Endothelial cell of umbilical vein (primary cell): ENCODE measurements at regions not wholly inside any gene's neighbourhood (a gene's known extent, or its start where the extent isn't known, plus 50 kb on each side); places are given as distances from the start of the nearest gene placed in this dataset.

Source experiments
- BruUV-seq: library from RNA; stranded (reverse); fragments of 400-500 nt; replicated peaks from 2 replicates; lab custom pipeline; 2021; lab: Mats Ljungman, UMichigan
- CTCF ChIA-PET: fragments of 300-600, 350-600 bp; sonication (Branson Sonifier 250); formaldehyde crosslinking; loops from one replicate; lab custom pipeline; 2021; ENCODE audit warnings: antibody characterized with exemption, inconsistent platforms; lab: Charles Lee
- POLR2A ChIA-PET: fragments of 300-600, 350-600 bp; sonication (Branson Sonifier 250); formaldehyde crosslinking; loops from one replicate; lab custom pipeline; 2021; ENCODE audit warnings: antibody characterized with exemption, inconsistent platforms; lab: Charles Lee
- DNase-seq: peaks from one replicate; pipeline ENCODE4 v3.0.0-alpha.2; 2011; ENCODE audit warnings: low read depth, low spot score
- FAIRE-seq: peaks from 2 replicates; lab custom pipeline; 2011; peaks lifted over from hg19 to GRCh38; lab: Jason Lieb, UNC
- H2AFZ ChIP-seq: 2 replicates; pipeline ENCODE4 v1.6.0; 2012; ENCODE audit warnings: low read depth, low read length, control low read depth, inconsistent platforms
- H3K27ac ChIP-seq: 2 replicates; pipeline ENCODE4 v1.5.1; 2011; ENCODE audit warnings: low read depth, mild to moderate bottlenecking, control low read depth, low read length, moderate library complexity; ENCODE audit not compliant: insufficient read depth
- H3K27me3 ChIP-seq, 2 experiments: 2 replicates each; pipeline versions ENCODE4 v1.6.0 to v1.6.1; 2011; ENCODE audit warnings: low read length in 2 of 2, mixed read lengths in 1 of 2; ENCODE audit not compliant: control insufficient read depth in 2 of 2, insufficient read depth in 2 of 2
- H3K36me3 ChIP-seq, 2 experiments: 2 replicates in 1 of 2; 3 replicates in 1 of 2; pipeline ENCODE4 v1.5.1; 2011; ENCODE audit warnings: low read length in 2 of 2, mild to moderate bottlenecking in 1 of 2, moderate library complexity in 1 of 2; ENCODE audit not compliant: control insufficient read depth in 2 of 2, insufficient read depth in 2 of 2; ENCODE audit errors: extremely low read depth in 1 of 2
- H3K4me1 ChIP-seq: 3 replicates; pipeline ENCODE4 v1.5.1; 2011; ENCODE audit warnings: mild to moderate bottlenecking, low read length; ENCODE audit not compliant: control insufficient read depth, insufficient read depth; ENCODE audit errors: extremely low read depth
- H3K4me2 ChIP-seq: 2 replicates; pipeline ENCODE4 v1.6.1; 2011; ENCODE audit warnings: low read length, control low read depth, mixed read lengths; ENCODE audit not compliant: insufficient read depth
- H3K4me3 ChIP-seq, 3 experiments: fragments of 200-600 bp in 1 of 3; sonication (generic), shearing (Covaris generic) in 1 of 3; replicated peaks in 1 of 3; 2 replicates each; pipeline ENCODE4 v1.5.1; 2011 to 2016; ENCODE audit warnings: control low read depth in 3 of 3, low read length in 3 of 3, mild to moderate bottlenecking in 2 of 3, inconsistent platforms in 1 of 3, low read depth in 1 of 3, moderate library complexity in 1 of 3; ENCODE audit not compliant: insufficient read depth in 1 of 3
- H3K79me2 ChIP-seq: 2 replicates; pipeline ENCODE4 v1.6.0; 2012; ENCODE audit warnings: low read length, inconsistent platforms; ENCODE audit not compliant: control insufficient read depth, insufficient read depth
- H3K9ac ChIP-seq: replicated peaks from 2 replicates; pipeline ENCODE3; 2011; ENCODE audit warnings: low read length, control low read depth; ENCODE audit not compliant: insufficient read depth; ENCODE audit errors: extremely low read depth
- H3K9me1 ChIP-seq: replicated peaks from 3 replicates; pipeline ENCODE4 v1.6.0; 2011; ENCODE audit warnings: mild to moderate bottlenecking, low read length; ENCODE audit not compliant: control insufficient read depth, insufficient read depth; ENCODE audit errors: extremely low read depth
- H3K9me3 ChIP-seq: replicated peaks from 2 replicates; pipeline ENCODE4 v1.5.1; 2012; ENCODE audit warnings: low read length, inconsistent platforms; ENCODE audit not compliant: control insufficient read depth, insufficient read depth
- H4K20me1 ChIP-seq: replicated peaks from 2 replicates; pipeline ENCODE3; 2011; ENCODE audit warnings: mild to moderate bottlenecking, low read length; ENCODE audit not compliant: control insufficient read depth, insufficient read depth; ENCODE audit errors: extremely low read depth
- EZH2 ChIP-seq: IDR thresholded peaks from 2 replicates; pipeline ENCODE4 v1.6.1; 2012; ENCODE audit warnings: borderline replicate concordance, low read depth, mild to moderate bottlenecking, moderate library complexity, low read length, inconsistent platforms; ENCODE audit not compliant: severe bottlenecking
- FOS ChIP-seq: IDR thresholded peaks from 2 replicates; pipeline ENCODE4 v1.6.1; 2011; ENCODE audit warnings: mild to moderate bottlenecking, low read length, moderate library complexity, borderline replicate concordance; ENCODE audit not compliant: insufficient read depth
- GATA2 ChIP-seq: IDR thresholded peaks from 2 replicates; pipeline ENCODE4 v1.7.0; 2011; ENCODE audit warnings: low read depth, mild to moderate bottlenecking, moderate library complexity, mixed read lengths, low read length; ENCODE audit not compliant: insufficient read length, insufficient read depth
- JUN ChIP-seq: IDR thresholded peaks from 2 replicates; pipeline ENCODE4 v1.6.1; 2011; ENCODE audit warnings: borderline replicate concordance, low read depth; ENCODE audit not compliant: insufficient read length, insufficient read depth
- MAX ChIP-seq: IDR thresholded peaks from 2 replicates; pipeline ENCODE4 v1.6.1; 2011; ENCODE audit not compliant: insufficient read depth, insufficient read length
- MYC ChIP-seq: IDR thresholded peaks from one replicate; pipeline ENCODE4 v1.6.1; 2011; ENCODE audit warnings: mild to moderate bottlenecking, low read depth, low read length
- POLR2A ChIP-seq: IDR thresholded peaks from 2 replicates; pipeline ENCODE4 v1.6.1; 2012; ENCODE audit warnings: low read depth, mild to moderate bottlenecking, control low read depth, low read length
- POLR2AphosphoS5 ChIP-seq: IDR thresholded peaks from 2 replicates; pipeline ENCODE4 v1.6.1; 2012; ENCODE audit warnings: low read depth, mild to moderate bottlenecking, control low read depth, low read length, moderate library complexity; ENCODE audit not compliant: insufficient read depth
- dilution Hi-C: fragments of 300-500 bp; cut with MboI; formaldehyde crosslinking; loops from one replicate; pipeline ENCODE4 v1.15.0; 2019; ENCODE audit warnings: low sequenced_read_pairs; ENCODE audit not compliant: extremely low pct_ligation_motif_present
- intact Hi-C: fragments of 100-400 bp; cut with micrococcal nuclease; formaldehyde crosslinking; loops from one replicate; pipeline ENCODE4 v1.10.0; 2022
- TF ChIP-seq, protein P1 (sequence below), 2 donors: IDR thresholded peaks; 1 replicate in 1 of 2; 2 replicates in 1 of 2; pipeline ENCODE4 v1.5.1; 2011; ENCODE audit warnings: low read length in 2 of 2, mild to moderate bottlenecking in 2 of 2, moderate library complexity in 2 of 2, control low read depth in 1 of 2, inconsistent platforms in 1 of 2, low read depth in 1 of 2; ENCODE audit not compliant: insufficient read depth in 1 of 2; ENCODE audit errors: extremely low read depth in 1 of 2

DNA sequence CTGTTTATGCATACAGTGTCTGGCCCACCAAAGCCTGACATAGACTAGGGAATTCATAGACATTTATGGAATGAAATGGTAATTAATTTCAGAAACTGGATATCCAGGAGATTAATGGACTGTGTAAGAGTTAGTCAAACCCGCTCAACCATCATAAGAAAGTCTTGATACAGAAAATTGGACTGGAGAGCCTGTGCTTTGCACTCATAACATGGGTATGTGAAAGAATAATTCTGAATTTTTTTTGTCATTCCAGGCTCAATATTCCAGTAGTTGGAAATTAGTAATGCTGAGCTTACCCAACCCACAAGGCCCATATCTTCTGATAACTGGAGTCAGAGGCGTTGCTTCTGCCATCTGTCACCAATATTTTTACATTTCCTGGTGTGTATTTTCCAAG, 799.7 kb upstream of the IGFBP3 start:
- no peaks in the 10 kb centered on the region for H3K27me3 ChIP-seq
- peaks cover 11% of the 10 kb centered on the region for H3K4me1 ChIP-seq
- no peaks in the 10 kb centered on the region for H4K20me1 ChIP-seq
- no peaks in the 10 kb centered on the region for H3K36me3 ChIP-seq
- POLR2A ChIA-PET, result no interaction called here
- intact Hi-C loops (no loop called here), dilution Hi-C loops (no loop called here)
- H3K9ac ChIP-seq, result no peak overlapping the region
- no peaks in the 10 kb centered on the region for H3K79me2 ChIP-seq
- DNase-seq (no peak), FAIRE-seq (no peak)
- H3K4me2 ChIP-seq, result no peak overlapping the region
- no peak overlapping the region for H3K4me3 ChIP-seq
- no peaks in the 10 kb centered on the region for H3K9me1 ChIP-seq
- no peaks in the 10 kb centered on the region for H3K9me3 ChIP-seq
- BruUV-seq, result no TSS peak
- no peak overlapping the region for H3K27ac ChIP-seq
- CTCF ChIA-PET, result no interaction called here
- TF ChIP-seq EZH2 (no peak), MAX (no peak), FOS (no peak), MYC (no peak), JUN (no peak), POLR2A (no peak), GATA2 (no peak), POLR2AphosphoS5 (no peak)
- TF ChIP-seq, protein P1, sequence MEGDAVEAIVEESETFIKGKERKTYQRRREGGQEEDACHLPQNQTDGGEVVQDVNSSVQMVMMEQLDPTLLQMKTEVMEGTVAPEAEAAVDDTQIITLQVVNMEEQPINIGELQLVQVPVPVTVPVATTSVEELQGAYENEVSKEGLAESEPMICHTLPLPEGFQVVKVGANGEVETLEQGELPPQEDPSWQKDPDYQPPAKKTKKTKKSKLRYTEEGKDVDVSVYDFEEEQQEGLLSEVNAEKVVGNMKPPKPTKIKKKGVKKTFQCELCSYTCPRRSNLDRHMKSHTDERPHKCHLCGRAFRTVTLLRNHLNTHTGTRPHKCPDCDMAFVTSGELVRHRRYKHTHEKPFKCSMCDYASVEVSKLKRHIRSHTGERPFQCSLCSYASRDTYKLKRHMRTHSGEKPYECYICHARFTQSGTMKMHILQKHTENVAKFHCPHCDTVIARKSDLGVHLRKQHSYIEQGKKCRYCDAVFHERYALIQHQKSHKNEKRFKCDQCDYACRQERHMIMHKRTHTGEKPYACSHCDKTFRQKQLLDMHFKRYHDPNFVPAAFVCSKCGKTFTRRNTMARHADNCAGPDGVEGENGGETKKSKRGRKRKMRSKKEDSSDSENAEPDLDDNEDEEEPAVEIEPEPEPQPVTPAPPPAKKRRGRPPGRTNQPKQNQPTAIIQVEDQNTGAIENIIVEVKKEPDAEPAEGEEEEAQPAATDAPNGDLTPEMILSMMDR (IDR thresholded peaks at IDR 0.05; ENCODE audit: extremely low read depth in 1 of 2, insufficient read depth in 1 of 2, low read depth in 1 of 2, low read length in 2 of 2), result no peak
- H2AFZ ChIP-seq, result no peak overlapping the region
